Motor neuron (in vitro differentiated cells): ENCODE measurements at regions not wholly inside any gene's neighbourhood (a gene's known extent, or its start where the extent isn't known, plus 50 kb on each side); places are given as distances from the start of the nearest gene placed in this dataset.
A peak's percentile ranks its signal among the peaks of the same experiment; 100 is the strongest.

Source experiments
- ATAC-seq, 8 experiments: fragments of 200-7000 bp; cut with Tn5 transposase; replicated peaks in 6 of 8; 2 replicates each; pipeline ENCODE4 v1.8.0; 2021; ENCODE audit warnings: mild to moderate bottlenecking in 8 of 8, moderate library complexity in 8 of 8
- H3K27ac ChIP-seq, 2 donors: fragments of 250-450 bp; sonication (Bioruptor Pico); 2 replicates each; pipeline ENCODE4 v1.9.0; 2021; ENCODE audit warnings: antibody characterized with exemption in 2 of 2, mild to moderate bottlenecking in 2 of 2, moderate library complexity in 1 of 2
- H3K4me1 ChIP-seq, 2 donors: fragments of 250-450 bp; sonication (Bioruptor Pico); replicated peaks in 1 of 2; 2 replicates each; pipeline ENCODE4 v1.6.1; 2021; ENCODE audit warnings: antibody characterized with exemption in 2 of 2, mild to moderate bottlenecking in 2 of 2, moderate library complexity in 1 of 2
- H3K4me3 ChIP-seq, 5 donors: fragments of 250-450 bp; sonication (Bioruptor Pico); 2 replicates each; pipeline ENCODE4 v1.9.0; 2021; ENCODE audit warnings: antibody characterized with exemption in 5 of 5, mild to moderate bottlenecking in 5 of 5, moderate library complexity in 4 of 5
- WGBS, 10 experiments: fragments of 450-650 bp; shearing (Covaris generic); methylation state at CpG; one replicate each; pipeline ENCODE4 v1.0.0; 2022; 5-methylcytosine and 5-hydroxymethylcytosine counted together
- in situ Hi-C, 9 experiments: fragments of 400-800 bp; cut with MboI; loops; one replicate each; pipeline ENCODE4 v1.15.0; 2021; ENCODE audit warnings: low sequenced_read_pairs in 9 of 9, low pct_unique_long_range_greater_than_20kb in 2 of 9; ENCODE audit not compliant: unreplicated experiment in 9 of 9

GRCh38 chr7:84372155-84372621, 177.6 kb upstream of the SEMA3A start:
- 17 to 96% (median 76%) methylated on average over 1 to 3 of the region's 3 CpGs for WGBS, 10 experiments
- Histone ChIP-seq H3K4me1 (no peaks in the 10 kb centered on the region), H3K27ac (no peak overlapping the region), H3K4me3 (no peak overlapping the region)
- in situ Hi-C loops: loop anchor here in 1 of 9 experiments (25.0 kb wide), 1 partner anchor 640 kb away; no protein-coding TSS in a partner anchor
- peak in 1 of 8 experiments; percentile 37 for ATAC-seq

GRCh38 chr7:84370114-84370513, 175.5 kb upstream of the SEMA3A start:
- 43 to 86% (median 71%) methylated on average over 2 of the region's 2 CpGs; no CpG with 5 or more reads in 1 of the 10 experiments for WGBS, 10 experiments

GRCh38 chr7:84368122-84368521, 173.5 kb upstream of the SEMA3A start:
- Histone ChIP-seq H3K27ac (no peak overlapping the region), H3K4me1 (no peaks in the 10 kb centered on the region), H3K4me3 (no peak overlapping the region)
- no peak for ATAC-seq
- in situ Hi-C loops: loop anchor here in 1 of 9 experiments (25.0 kb wide), 1 partner anchor 644 kb away; no protein-coding TSS in a partner anchor
- WGBS, 10 experiments: 57 to 100% (median 94%) methylated on average over 1 of the region's 1 CpG; no CpG with 5 or more reads in 2 of the 10 experiments

More at GRCh38 chr7:84370114-84370513, 175.5 kb upstream of the SEMA3A start:
- ATAC-seq: no peak
- Histone ChIP-seq H3K4me1 (no peaks in the 10 kb centered on the region), H3K27ac (no peak overlapping the region), H3K4me3 (no peak overlapping the region)
- in situ Hi-C loops: loop anchor here in 1 of 9 experiments (25.0 kb wide), 1 partner anchor 642 kb away; no protein-coding TSS in a partner anchor

GRCh38 chr7:84364708-84365107, 170.1 kb upstream of the SEMA3A start:
- no peak overlapping the region for H3K4me3 ChIP-seq
- H3K27ac ChIP-seq: no peak overlapping the region
- 30 to 100% (median 89%) methylated on average over 1 of the region's 1 CpG for WGBS, 10 experiments
- H3K4me1 ChIP-seq: no peaks in the 10 kb centered on the region
- peak in 1 of 8 experiments; percentile 62 for ATAC-seq
- in situ Hi-C loops: loop anchor here in 1 of 9 experiments (25.0 kb wide), 1 partner anchor 648 kb away; no protein-coding TSS in a partner anchor

- no peak for ATAC-seq
- Histone ChIP-seq H3K4me1 (no peaks in the 10 kb centered on the region), H3K4me3 (no peak overlapping the region), H3K27ac (no peak overlapping the region)
- in situ Hi-C loops: loop anchor here in 1 of 9 experiments (25.0 kb wide), 1 partner anchor 649 kb away; no protein-coding TSS in a partner anchor
Measured at GRCh38 chr7:84363741-84364140, 169.2 kb upstream of the SEMA3A start.

- Histone ChIP-seq H3K4me3 (no peak overlapping the region), H3K4me1 (no peaks in the 10 kb centered on the region), H3K27ac (no peak overlapping the region)
- no peak for ATAC-seq
- in situ Hi-C loops: loop anchor here in 1 of 9 experiments (25.0 kb wide), 1 partner anchor 649 kb away; no protein-coding TSS in a partner anchor
- WGBS, 10 experiments: 60 to 100% (median 89%) methylated on average over 1 of the region's 1 CpG; no CpG with 5 or more reads in 4 of the 10 experiments
Measured at GRCh38 chr7:84362828-84363227, 168.2 kb upstream of the SEMA3A start.

- no peak overlapping the region for H3K27ac ChIP-seq
- H3K4me3 ChIP-seq: no peak overlapping the region
- WGBS, 10 experiments: 80 to 100% (median 97%) methylated on average over 1 to 3 of the region's 3 CpGs
- H3K4me1 ChIP-seq: no peaks in the 10 kb centered on the region
- ATAC-seq: no peak
- in situ Hi-C loops: loop anchor here in 1 of 9 experiments (25.0 kb wide), 1 partner anchor 650 kb away; no protein-coding TSS in a partner anchor
Measured at GRCh38 chr7:84362360-84362759, 167.8 kb upstream of the SEMA3A start.

- 40 to 100% (median 75%) methylated on average over 1 of the region's 1 CpG; no CpG with 5 or more reads in 1 of the 10 experiments for WGBS, 10 experiments
- ATAC-seq: no peak
- in situ Hi-C loops: loop anchor here in 1 of 9 experiments (25.0 kb wide), 1 partner anchor 657 kb away; no protein-coding TSS in a partner anchor
- no peak overlapping the region for H3K4me3 ChIP-seq
- H3K27ac ChIP-seq: no peak overlapping the region
- H3K4me1 ChIP-seq: no peaks in the 10 kb centered on the region
Measured at GRCh38 chr7:84354866-84355265, 160.3 kb upstream of the SEMA3A start.

GRCh38 chr7:84354030-84354429, 159.4 kb upstream of the SEMA3A start:
- H3K27ac ChIP-seq: no peak overlapping the region
- no peak overlapping the region for H3K4me3 ChIP-seq
- ATAC-seq: no peak
- in situ Hi-C loops: loop anchor here in 1 of 9 experiments (25.0 kb wide), 1 partner anchor 658 kb away; no protein-coding TSS in a partner anchor
- H3K4me1 ChIP-seq: no peaks in the 10 kb centered on the region

GRCh38 chr7:84339306-84339705, 144.7 kb upstream of the SEMA3A start:
- ATAC-seq: no peak
- in situ Hi-C loops: no loop called here
- Histone ChIP-seq H3K4me3 (no peak overlapping the region), H3K27ac (no peak overlapping the region), H3K4me1 (peaks cover 0 to 4% of the 10 kb centered on the region in 2 donors)
- 71 to 100% (median 100%) methylated on average over 1 of the region's 1 CpG; no CpG with 5 or more reads in 3 of the 10 experiments for WGBS, 10 experiments

- ATAC-seq: peak in 3 of 8 experiments; percentile 68 to 93 (median 80)
- peaks cover 0 to 4% of the 10 kb centered on the region in 2 donors for H3K4me1 ChIP-seq
- in situ Hi-C loops: no loop called here
- WGBS, 10 experiments: 0 to 100% (median 51%) methylated on average over 1 to 2 of the region's 2 CpGs; no CpG with 5 or more reads in 2 of the 10 experiments
- H3K27ac ChIP-seq: no peak overlapping the region
- H3K4me3 ChIP-seq: no peak overlapping the region
Measured at GRCh38 chr7:84337429-84337828, 142.8 kb upstream of the SEMA3A start.

GRCh38 chr7:84336766-84337165, 142.2 kb upstream of the SEMA3A start:
- Histone ChIP-seq H3K4me1 (peaks cover 0 to 4% of the 10 kb centered on the region in 2 donors), H3K27ac (no peak overlapping the region), H3K4me3 (no peak overlapping the region)
- no peak for ATAC-seq
- in situ Hi-C loops: no loop called here
- 80 to 100% (median 100%) methylated on average over 1 of the region's 1 CpG; no CpG with 5 or more reads in 5 of the 10 experiments for WGBS, 10 experiments

GRCh38 chr7:84336303-84336702, 141.7 kb upstream of the SEMA3A start:
- ATAC-seq: peak in 7 of 8 experiments; percentile 10 to 58 (median 38)
- H3K4me3 ChIP-seq: no peak overlapping the region
- no peak overlapping the region for H3K27ac ChIP-seq
- peaks cover 0 to 4% of the 10 kb centered on the region in 2 donors for H3K4me1 ChIP-seq
- in situ Hi-C loops: no loop called here
- WGBS, 10 experiments: 0 to 100% (median 63%) methylated on average over 1 to 2 of the region's 2 CpGs; no CpG with 5 or more reads in 1 of the 10 experiments
